Lower lobe of right lung (tissue), 2 donors: ENCODE measurements at regions not wholly inside any gene's neighbourhood (a gene's known extent, or its start where the extent isn't known, plus 50 kb on each side); places are given as distances from the start of the nearest gene placed in this dataset.

Experiments
- ATAC-seq, 2 donors: fragments of 200-7000 bp; cut with Tn5 transposase; one replicate each; pipeline ENCODE4 v1.9.1; 2020 to 2022; ENCODE audit warnings: mild to moderate bottlenecking in 2 of 2, moderate library complexity in 2 of 2
- DNase-seq: peaks from one replicate; pipeline ENCODE4 v3.0.0-alpha.2; 2020
- H3K27ac ChIP-seq: fragments of 200-600 bp; one replicate; pipeline ENCODE4 v1.8.0; 2022
- H3K27me3 ChIP-seq: fragments of 200-600 bp; one replicate; pipeline ENCODE4 v1.8.0; 2022; ENCODE audit warnings: low read depth
- H3K36me3 ChIP-seq: fragments of 200-600 bp; one replicate; pipeline ENCODE4 v1.8.0; 2022; ENCODE audit warnings: mild to moderate bottlenecking
- H3K4me1 ChIP-seq: fragments of 200-600 bp; one replicate; pipeline ENCODE4 v1.8.0; 2022
- H3K4me3 ChIP-seq: fragments of 200-600 bp; one replicate; pipeline ENCODE4 v1.8.0; 2022; ENCODE audit warnings: mild to moderate bottlenecking
- H3K9me3 ChIP-seq: fragments of 200-600 bp; one replicate; pipeline ENCODE4 v1.8.0; 2022
- CTCF ChIP-seq: fragments of 200-600 bp; IDR thresholded peaks from one replicate; pipeline ENCODE4 v1.8.0; 2022; ENCODE audit warnings: antibody characterized with exemption, mild to moderate bottlenecking
- intact Hi-C: fragments of 100-400 bp; cut with DNase I; formaldehyde crosslinking; loops from one replicate; pipeline ENCODE4 v1.11.0; 2022
- donor health status: DM: no; HTN: yes; CAD: no; lungs with severe emphysema.

- Histone ChIP-seq H3K4me1 (no peaks in the 10 kb centered on the region), H3K27me3 (no peaks in the 10 kb centered on the region), H3K4me3 (no peak overlapping the region), H3K9me3 (no peaks in the 10 kb centered on the region), H3K36me3 (no peaks in the 10 kb centered on the region), H3K27ac (no peak overlapping the region)
- no peak for DNase-seq
- TF ChIP-seq CTCF = no peak
- no peak for ATAC-seq
- intact Hi-C loops = no loop called here
Measured at GRCh38 chr18:7338846-7339245, 108.0 kb downstream of the LRRC30 start.

- no peaks in the 10 kb centered on the region for H3K9me3 ChIP-seq
- H3K4me1 ChIP-seq = no peaks in the 10 kb centered on the region
- no peak for DNase-seq
- H3K36me3 ChIP-seq = no peaks in the 10 kb centered on the region
- intact Hi-C loops = no loop called here
- H3K4me3 ChIP-seq = no peak overlapping the region
- H3K27ac ChIP-seq = no peak overlapping the region
- H3K27me3 ChIP-seq = no peaks in the 10 kb centered on the region
- TF ChIP-seq CTCF = no peak
- ATAC-seq = no peak
Measured at GRCh38 chr18:7341581-7342337, 110.9 kb downstream of the LRRC30 start.

GRCh38 chr18:7349181-7349837 is 118.4 kb downstream of the LRRC30 start:
- Histone ChIP-seq H3K27ac (no peak overlapping the region), H3K9me3 (no peaks in the 10 kb centered on the region), H3K4me1 (no peaks in the 10 kb centered on the region), H3K4me3 (no peak overlapping the region), H3K27me3 (no peaks in the 10 kb centered on the region), H3K36me3 (no peaks in the 10 kb centered on the region)
- no peak for TF ChIP-seq CTCF
- ATAC-seq (no peak), DNase-seq (no peak)
- intact Hi-C loops = no loop called here

GRCh38 chr18:7358989-7359726 is 128.3 kb downstream of the LRRC30 start:
- DNase-seq = no peak
- H3K27me3 ChIP-seq = no peaks in the 10 kb centered on the region
- TF ChIP-seq CTCF = no peak
- no peak for ATAC-seq
- H3K4me3 ChIP-seq = no peak overlapping the region
- H3K36me3 ChIP-seq = no peaks in the 10 kb centered on the region
- H3K27ac ChIP-seq = no peak overlapping the region
- intact Hi-C loops = no loop called here
- H3K9me3 ChIP-seq = no peaks in the 10 kb centered on the region
- H3K4me1 ChIP-seq = no peaks in the 10 kb centered on the region

GRCh38 chr18:7360606-7361170 is 129.8 kb downstream of the LRRC30 start:
- Histone ChIP-seq H3K4me1 (no peaks in the 10 kb centered on the region), H3K27me3 (no peaks in the 10 kb centered on the region), H3K27ac (no peak overlapping the region), H3K4me3 (no peak overlapping the region), H3K36me3 (no peaks in the 10 kb centered on the region), H3K9me3 (no peaks in the 10 kb centered on the region)
- no peak for TF ChIP-seq CTCF
- intact Hi-C loops = no loop called here
- DNase-seq (no peak), ATAC-seq (no peak)
